IMR-90 (cell line): ENCODE measurements at regions not wholly inside any gene's neighbourhood (a gene's known extent, or its start where the extent isn't known, plus 50 kb on each side); places are given as distances from the start of the nearest gene placed in this dataset.

Source experiments
- ATAC-seq: fragments of 200-7000 bp; cut with Tn5 transposase; 2 replicates; pipeline ENCODE4 v1.9.1; 2020; ENCODE audit warnings: low read depth, mild to moderate bottlenecking, moderate library complexity
- BruUV-seq: library from RNA; stranded (reverse); fragments of 400-500 nt; replicated peaks from 2 replicates; lab custom pipeline; 2021; lab: Mats Ljungman, UMichigan
- CTCF ChIA-PET: fragments of 300-600 bp; formaldehyde crosslinking; extraction: SDS; loops from one replicate; lab custom pipeline; 2021; ENCODE audit warnings: antibody characterized with exemption; lab: Yijun Ruan, JAX
- POLR2A ChIA-PET: fragments of 300-600 bp; sonication (Branson Sonifier 250); formaldehyde crosslinking; loops from one replicate; lab custom pipeline; 2022; ENCODE audit warnings: antibody characterized with exemption; ENCODE audit not compliant: unreplicated experiment; lab: Charles Lee
- DNase-seq: peaks from one replicate; pipeline ENCODE4 v3.0.0; 2013
- H2AFZ ChIP-seq: replicated peaks from 2 replicates; pipeline ENCODE3; 2013; ENCODE audit warnings: low read length, mild to moderate bottlenecking; ENCODE audit not compliant: poor library complexity
- H2AK5ac ChIP-seq: 2 replicates; pipeline ENCODE4 v1.6.1; 2013; ENCODE audit warnings: low read depth, low read length, inconsistent platforms
- H2AK9ac ChIP-seq: replicated peaks from 2 replicates; pipeline ENCODE3; 2013; ENCODE audit warnings: mild to moderate bottlenecking, low read depth, low read length, moderate library complexity; ENCODE audit not compliant: poor library complexity
- H2BK120ac ChIP-seq: 2 replicates; pipeline ENCODE4 v1.6.1; 2013; ENCODE audit warnings: low read depth, low read length, inconsistent platforms
- H2BK15ac ChIP-seq: 3 replicates; pipeline ENCODE4 v1.6.1; 2013; ENCODE audit warnings: low read depth, low read length, inconsistent platforms
- H2BK20ac ChIP-seq: 2 replicates; pipeline ENCODE4 v1.6.1; 2013; ENCODE audit warnings: low read depth, mild to moderate bottlenecking, inconsistent platforms, low read length, moderate library complexity
- H2BK5ac ChIP-seq: 2 replicates; pipeline ENCODE4 v1.6.1; 2013; ENCODE audit warnings: mild to moderate bottlenecking, low read depth, low read length, inconsistent platforms; ENCODE audit not compliant: poor library complexity, severe bottlenecking
- H3K14ac ChIP-seq: replicated peaks from 2 replicates; pipeline ENCODE4 v1.6.1; 2013; ENCODE audit warnings: low read depth, low read length, inconsistent platforms
- H3K18ac ChIP-seq: 2 replicates; pipeline ENCODE4 v1.6.1; 2013; ENCODE audit warnings: low read depth, low read length, control low read depth
- H3K23ac ChIP-seq: 2 replicates; pipeline ENCODE4 v1.6.1; 2013; ENCODE audit warnings: low read depth, low read length, inconsistent platforms
- H3K27ac ChIP-seq: 2 replicates; pipeline ENCODE4 v1.5.1; 2013; ENCODE audit warnings: mild to moderate bottlenecking, control low read depth, low read length; ENCODE audit not compliant: insufficient read depth
- H3K27me3 ChIP-seq: 2 replicates; pipeline ENCODE4 v1.6.1; 2013; ENCODE audit warnings: low read length; ENCODE audit not compliant: control insufficient read depth, insufficient read depth
- H3K36me3 ChIP-seq: 2 replicates; pipeline ENCODE4 v1.6.1; 2013; ENCODE audit warnings: low read length, mixed read lengths; ENCODE audit not compliant: control insufficient read depth, insufficient read depth
- H3K4ac ChIP-seq: 2 replicates; pipeline ENCODE4 v1.6.1; 2013; ENCODE audit warnings: low read depth, low read length, inconsistent platforms
- H3K4me1 ChIP-seq: 2 replicates; pipeline ENCODE4 v1.6.1; 2013; ENCODE audit warnings: low read length, mixed read lengths; ENCODE audit not compliant: control insufficient read depth, insufficient read depth
- H3K4me2 ChIP-seq: 2 replicates; pipeline ENCODE4 v1.6.1; 2013; ENCODE audit warnings: low read depth, mild to moderate bottlenecking, control low read depth, low read length, moderate library complexity
- H3K4me3 ChIP-seq: 2 replicates; pipeline ENCODE4 v1.5.1; 2013; ENCODE audit warnings: low read depth, mild to moderate bottlenecking, control low read depth, low read length, moderate library complexity; ENCODE audit not compliant: insufficient read depth
- H3K56ac ChIP-seq: 2 replicates; pipeline ENCODE4 v1.6.1; 2013; ENCODE audit warnings: low read length, inconsistent platforms; ENCODE audit not compliant: insufficient read depth; ENCODE audit errors: extremely low read depth
- H3K79me1 ChIP-seq, 2 experiments: 2 replicates each; pipeline ENCODE4 v1.6.1; 2013; ENCODE audit warnings: low read length in 2 of 2, inconsistent platforms in 1 of 2, low read depth in 1 of 2
- H3K9ac ChIP-seq: 2 replicates; pipeline ENCODE4 v1.6.1; 2013; ENCODE audit warnings: low read depth, low read length, control low read depth
- H3K9me1 ChIP-seq: 2 replicates; pipeline ENCODE4 v1.6.1; 2013; ENCODE audit warnings: low read length, inconsistent platforms; ENCODE audit not compliant: insufficient read depth
- H3K9me3 ChIP-seq: 2 replicates; pipeline ENCODE4 v1.6.1; 2013; ENCODE audit warnings: low read length; ENCODE audit not compliant: control insufficient read depth, insufficient read depth
- H4K20me1 ChIP-seq: 2 replicates; pipeline ENCODE4 v1.6.1; 2013; ENCODE audit warnings: low read length, inconsistent platforms; ENCODE audit not compliant: insufficient read depth
- H4K5ac ChIP-seq: 2 replicates; pipeline ENCODE4 v1.6.1; 2013; ENCODE audit warnings: mild to moderate bottlenecking, low read depth, low read length, control low read depth
- H4K8ac ChIP-seq, 2 experiments: 2 replicates each; pipeline ENCODE4 v1.6.1; 2013; ENCODE audit warnings: low read depth in 2 of 2, low read length in 2 of 2, control low read depth in 1 of 2, inconsistent platforms in 1 of 2
- H4K91ac ChIP-seq: 2 replicates; pipeline ENCODE4 v1.6.1; 2013; ENCODE audit warnings: low read depth, low read length, inconsistent platforms; ENCODE audit not compliant: insufficient read depth
- CEBPB ChIP-seq: IDR thresholded peaks from 2 replicates; pipeline ENCODE4 v1.6.1; 2012; ENCODE audit warnings: low read depth, low read length, improper control_type of control experiment
- FOS ChIP-seq: fragments of 150-350 bp; IDR thresholded peaks from 2 replicates; pipeline ENCODE4 v1.6.1; 2016; ENCODE audit warnings: low read depth, low read length
- MAZ ChIP-seq: IDR thresholded peaks from 2 replicates; pipeline ENCODE4 v1.6.1; 2012; ENCODE audit warnings: low read depth, mild to moderate bottlenecking, low read length, improper control_type of control experiment, moderate library complexity, borderline replicate concordance
- RAD21 ChIP-seq: IDR thresholded peaks from 2 replicates; pipeline ENCODE4 v1.6.1; 2012; ENCODE audit warnings: low read length, improper control_type of control experiment
- RFX5 ChIP-seq: IDR thresholded peaks from 2 replicates; pipeline ENCODE4 v1.8.0; 2012; ENCODE audit warnings: low read depth, mild to moderate bottlenecking, low read length, moderate library complexity
- SMC3 ChIP-seq: fragments of 150-350 bp; IDR thresholded peaks from 2 replicates; pipeline ENCODE4 v1.6.1; 2016; ENCODE audit warnings: low read depth, mild to moderate bottlenecking, antibody characterized with exemption, low read length, moderate library complexity
- USF2 ChIP-seq: fragments of 150-350 bp; IDR thresholded peaks from 2 replicates; pipeline ENCODE4 v1.6.1; 2017; ENCODE audit warnings: mild to moderate bottlenecking, antibody characterized with exemption, low read length, low read depth
- dilution Hi-C: fragments of 300-500 bp; cut with HindIII; formaldehyde crosslinking; loops from one replicate; pipeline ENCODE4 v1.14.3; 2018; ENCODE audit warnings: low sequenced_read_pairs; ENCODE audit not compliant: unreplicated experiment
- in situ Hi-C: fragments of 300-500 bp; cut with MboI; formaldehyde crosslinking; loops from 3 replicates; pipeline ENCODE4 v1.14.3; 2019; ENCODE audit warnings: low sequenced_read_pairs, inconsistent platforms, mixed read lengths
- intact Hi-C: fragments of 100-400 bp; cut with micrococcal nuclease; formaldehyde crosslinking; loops from 2 replicates; pipeline ENCODE4 v1.10.0; 2022

GRCh38 chr20:39111359-39112177 is 149.4 kb downstream of the DHX35 start (continued):
- no peak for TF ChIP-seq FOS

- in situ Hi-C loops = no loop called here
These were observed 148.6 kb downstream of the DHX35 start for GRCh38 chr20:39110819-39111136.

More at GRCh38 chr20:39110819-39111136, 148.6 kb downstream of the DHX35 start:
- intact Hi-C loops (loop anchor here (5.0 to 10.0 kb wide), 3 partner anchors 762 to 1852 kb away; no protein-coding TSS in a partner anchor), dilution Hi-C loops (no loop called here)
- BruUV-seq = no TSS peak
- no peak overlapping the region for H4K91ac ChIP-seq
- no peaks in the 10 kb centered on the region for H3K36me3 ChIP-seq
- H3K14ac ChIP-seq = no peak overlapping the region
- no peak overlapping the region for H2BK120ac ChIP-seq
- ATAC-seq (no peak), DNase-seq (no peak)
- no peak overlapping the region for H2AFZ ChIP-seq
- H3K4me1 ChIP-seq = no peaks in the 10 kb centered on the region
- H2AK9ac ChIP-seq = no peak overlapping the region
- H4K5ac ChIP-seq = no peak overlapping the region
- no peak overlapping the region for H3K27ac ChIP-seq
- H3K9ac ChIP-seq = no peak overlapping the region
- H3K4me3 ChIP-seq = no peak overlapping the region
- H3K9me1 ChIP-seq = no peaks in the 10 kb centered on the region
- no peak overlapping the region for H4K8ac ChIP-seq
- no peak overlapping the region for H2BK15ac ChIP-seq
- H2BK20ac ChIP-seq = no peak overlapping the region
- POLR2A ChIA-PET = no interaction called here
- H3K4me2 ChIP-seq = no peak overlapping the region
- no peaks in the 10 kb centered on the region for H3K9me3 ChIP-seq
- no peak overlapping the region for H3K18ac ChIP-seq
- H3K79me1 ChIP-seq = no peaks in the 10 kb centered on the region
- no peaks in the 10 kb centered on the region for H4K20me1 ChIP-seq
- H2BK5ac ChIP-seq = no peak overlapping the region
- CTCF ChIA-PET = no interaction called here
- peaks cover 8% of the 10 kb centered on the region for H3K27me3 ChIP-seq
- no peak overlapping the region for H3K4ac ChIP-seq
- H3K56ac ChIP-seq = no peak overlapping the region
- H3K23ac ChIP-seq = no peak overlapping the region
- TF ChIP-seq SMC3 = no peak
- no peak for TF ChIP-seq RFX5
- TF ChIP-seq MAZ = no peak
- no peak for TF ChIP-seq RAD21
- TF ChIP-seq CEBPB = no peak
- TF ChIP-seq USF2 = no peak
- no peak overlapping the region for H2AK5ac ChIP-seq
